Renal pelvis (tissue), 1 donor: ENCODE measurements at regions not wholly inside any gene's neighbourhood (a gene's known extent, or its start where the extent isn't known, plus 50 kb on each side); places are given as distances from the start of the nearest gene placed in this dataset.
"Not testable (repeated sequence)": the region's sequence is repeated elsewhere in the genome, so short reads cannot be mapped to it uniquely, and the experiment has no call there.

ENCODE experiments used
- DNase-seq: peaks from one replicate; pipeline ENCODE4 v3.0.0-alpha.2; 2013

GRCh38 chr6:103326760-103327757 lies 1532.7 kb downstream of the HACE1 start:
- peak; percentile 17 for DNase-seq

GRCh38 chr6:103313432-103313831 lies 1546.3 kb downstream of the HACE1 start:
- DNase-seq, result no peak

- not testable (repeated sequence) for DNase-seq
Observed at GRCh38 chr6:103294376-103294775, 1565.3 kb downstream of the HACE1 start.

- no peak for DNase-seq
Observed at GRCh38 chr6:103284835-103285234, 1574.9 kb downstream of the HACE1 start.

GRCh38 chr6:103280417-103280816 lies 1579.3 kb downstream of the HACE1 start:
- no peak for DNase-seq

- no peak for DNase-seq
Observed at GRCh38 chr6:103277936-103278335, 1581.8 kb downstream of the HACE1 start.

- peak; percentile 28 for DNase-seq
Observed at GRCh38 chr6:103273048-103273447, 1586.7 kb downstream of the HACE1 start.

GRCh38 chr6:103269581-103269980 lies 1590.1 kb downstream of the HACE1 start:
- DNase-seq, result no peak

GRCh38 chr6:103268335-103268734 lies 1591.4 kb downstream of the HACE1 start:
- DNase-seq, result no peak

GRCh38 chr6:103264020-103264419 lies 1595.7 kb downstream of the HACE1 start:
- DNase-seq, result no peak

- no peak for DNase-seq
Observed at GRCh38 chr6:103255132-103255531, 1604.6 kb downstream of the HACE1 start.

- no peak for DNase-seq
Observed at GRCh38 chr6:103236923-103237322, 1622.8 kb downstream of the HACE1 start.

- DNase-seq, result no peak
Observed at GRCh38 chr6:103231181-103231580, 1628.5 kb downstream of the HACE1 start.

- no peak for DNase-seq
Observed at GRCh38 chr6:103215847-103216246, 1643.9 kb downstream of the HACE1 start.

GRCh38 chr6:103210686-103211085 lies 1649.0 kb downstream of the HACE1 start:
- no peak for DNase-seq

GRCh38 chr6:103198386-103198785 lies 1661.3 kb downstream of the HACE1 start:
- no peak for DNase-seq

GRCh38 chr6:103193413-103193812 lies 1666.3 kb downstream of the HACE1 start:
- DNase-seq, result peak; percentile 7

- no peak for DNase-seq
Observed at GRCh38 chr6:103191391-103192093, 1668.2 kb downstream of the HACE1 start.

GRCh38 chr6:103184776-103185175 lies 1674.9 kb downstream of the HACE1 start:
- DNase-seq, result no peak

- DNase-seq, result peak; percentile 10
Observed at GRCh38 chr6:103183831-103184411, 1675.8 kb downstream of the HACE1 start.

- DNase-seq, result no peak
Observed at GRCh38 chr6:103178193-103178592, 1681.5 kb downstream of the HACE1 start.

GRCh38 chr6:103177791-103178190 lies 1681.9 kb downstream of the HACE1 start:
- DNase-seq, result no peak

GRCh38 chr6:103175056-103175455 lies 1684.7 kb downstream of the HACE1 start:
- no peak for DNase-seq
